NCI-H1436 (cell line): ENCODE measurements at regions not wholly inside any gene's neighbourhood (a gene's known extent, or its start where the extent isn't known, plus 50 kb on each side); places are given as distances from the start of the nearest gene placed in this dataset.
"Not testable (repeated sequence)": the region's sequence is repeated elsewhere in the genome, so short reads cannot be mapped to it uniquely, and the experiment has no call there.

Experiments used
- DNase-seq: peaks from one replicate; lab custom pipeline; 2025; lab: John Stamatoyannopoulos, UW

GRCh38 chr9:36461323-36461722, 61.3 kb upstream of the RNF38 start:
- no peak for DNase-seq

GRCh38 chr9:36458430-36458915, 58.4 kb upstream of the RNF38 start:
- not testable (repeated sequence) for DNase-seq

GRCh38 chr9:36457836-36458429, 57.9 kb upstream of the RNF38 start:
- no peak for DNase-seq

- DNase-seq: no peak
Measured at GRCh38 chr9:36456480-36457065, 56.5 kb upstream of the RNF38 start.

- DNase-seq: no peak
Measured at GRCh38 chr9:36451949-36452348, 51.9 kb upstream of the RNF38 start.

GRCh38 chr9:36450110-36450732, 50.2 kb upstream of the RNF38 start:
- DNase-seq: peak; percentile 64
